Fibroblast of pulmonary artery (primary cell): ENCODE measurements at regions not wholly inside any gene's neighbourhood (a gene's known extent, or its start where the extent isn't known, plus 50 kb on each side); places are given as distances from the start of the nearest gene placed in this dataset.

Experiments
- DNase-seq: peaks from one replicate; pipeline ENCODE4 v3.0.0-alpha.2; 2010; ENCODE audit warnings: low read depth
- H3K4me3 ChIP-seq: replicated peaks from 2 replicates; pipeline ENCODE4 v1.5.1; 2011; ENCODE audit warnings: low read depth, mild to moderate bottlenecking, control low read depth, low read length, moderate library complexity
- TF ChIP-seq, protein P1 (sequence below): IDR thresholded peaks from 2 replicates; pipeline ENCODE4 v1.5.1; 2011; ENCODE audit warnings: mild to moderate bottlenecking, control low read depth, low read length, inconsistent platforms; ENCODE audit errors: missing control alignments

DNA sequence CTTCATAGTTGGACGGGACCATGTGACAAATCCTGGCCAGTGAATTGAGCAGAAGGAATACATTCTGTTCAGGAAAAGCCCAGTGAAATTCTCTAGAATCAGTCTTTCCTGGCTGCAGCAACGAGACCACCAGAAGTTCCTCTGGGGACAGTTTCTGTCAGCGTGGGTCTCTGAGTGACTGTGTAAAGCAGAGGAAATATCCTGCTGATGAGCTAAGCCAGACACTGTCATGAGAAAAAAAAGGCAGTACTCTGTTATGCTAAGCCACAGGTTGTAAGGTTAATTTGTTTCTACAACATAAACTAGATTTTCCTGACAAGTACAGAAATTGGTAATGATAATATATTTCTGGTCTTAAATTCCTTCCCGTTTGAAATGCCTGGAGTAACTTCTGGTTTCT, 664.4 kb downstream of the LMO4 start:
- DNase-seq: no peak
- TF ChIP-seq, protein P1, sequence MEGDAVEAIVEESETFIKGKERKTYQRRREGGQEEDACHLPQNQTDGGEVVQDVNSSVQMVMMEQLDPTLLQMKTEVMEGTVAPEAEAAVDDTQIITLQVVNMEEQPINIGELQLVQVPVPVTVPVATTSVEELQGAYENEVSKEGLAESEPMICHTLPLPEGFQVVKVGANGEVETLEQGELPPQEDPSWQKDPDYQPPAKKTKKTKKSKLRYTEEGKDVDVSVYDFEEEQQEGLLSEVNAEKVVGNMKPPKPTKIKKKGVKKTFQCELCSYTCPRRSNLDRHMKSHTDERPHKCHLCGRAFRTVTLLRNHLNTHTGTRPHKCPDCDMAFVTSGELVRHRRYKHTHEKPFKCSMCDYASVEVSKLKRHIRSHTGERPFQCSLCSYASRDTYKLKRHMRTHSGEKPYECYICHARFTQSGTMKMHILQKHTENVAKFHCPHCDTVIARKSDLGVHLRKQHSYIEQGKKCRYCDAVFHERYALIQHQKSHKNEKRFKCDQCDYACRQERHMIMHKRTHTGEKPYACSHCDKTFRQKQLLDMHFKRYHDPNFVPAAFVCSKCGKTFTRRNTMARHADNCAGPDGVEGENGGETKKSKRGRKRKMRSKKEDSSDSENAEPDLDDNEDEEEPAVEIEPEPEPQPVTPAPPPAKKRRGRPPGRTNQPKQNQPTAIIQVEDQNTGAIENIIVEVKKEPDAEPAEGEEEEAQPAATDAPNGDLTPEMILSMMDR: no peak
- H3K4me3 ChIP-seq: no peak overlapping the region

DNA sequence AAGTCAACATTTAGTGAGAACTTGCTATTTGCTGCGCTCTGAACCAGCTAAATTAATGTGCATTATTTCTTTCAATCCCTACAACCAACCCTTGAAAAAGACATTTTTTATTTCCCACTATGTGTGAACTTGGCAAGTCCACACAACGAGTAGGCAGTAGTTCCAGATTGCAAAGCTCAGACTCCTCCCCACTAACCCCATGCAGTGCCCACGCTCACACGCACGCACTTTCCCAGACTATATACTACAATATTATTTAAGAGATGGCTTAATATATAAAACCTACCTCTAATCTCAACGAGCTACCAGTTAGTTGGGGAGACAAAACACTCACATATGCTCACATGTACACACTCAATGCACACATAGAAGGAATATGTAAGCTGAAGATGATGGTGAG, 671.2 kb downstream of the LMO4 start:
- H3K4me3 ChIP-seq: no peak overlapping the region
- TF ChIP-seq, protein P1: no peak
- no peak for DNase-seq

DNA sequence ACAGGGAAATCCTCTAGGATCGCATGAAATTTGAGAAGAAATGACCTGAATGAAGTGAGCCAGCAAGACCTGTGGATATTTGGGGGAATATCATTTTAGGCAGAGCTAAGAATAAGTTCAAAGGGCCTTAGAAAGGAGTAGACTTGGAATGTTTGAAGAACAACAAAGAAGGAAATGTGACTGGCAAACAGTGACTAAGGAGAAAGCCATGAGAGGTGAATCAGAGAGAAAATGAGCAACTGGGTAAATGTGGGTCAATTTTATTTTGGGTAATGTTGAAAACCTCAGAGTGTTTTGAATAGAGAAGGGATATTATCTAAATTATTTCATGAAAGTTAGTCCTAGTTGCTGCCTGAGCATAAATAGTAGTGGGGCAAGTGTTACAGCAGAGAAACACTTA, 672.8 kb downstream of the LMO4 start:
- peak; percentile 36 for DNase-seq
- TF ChIP-seq, protein P1: no peak

DNA sequence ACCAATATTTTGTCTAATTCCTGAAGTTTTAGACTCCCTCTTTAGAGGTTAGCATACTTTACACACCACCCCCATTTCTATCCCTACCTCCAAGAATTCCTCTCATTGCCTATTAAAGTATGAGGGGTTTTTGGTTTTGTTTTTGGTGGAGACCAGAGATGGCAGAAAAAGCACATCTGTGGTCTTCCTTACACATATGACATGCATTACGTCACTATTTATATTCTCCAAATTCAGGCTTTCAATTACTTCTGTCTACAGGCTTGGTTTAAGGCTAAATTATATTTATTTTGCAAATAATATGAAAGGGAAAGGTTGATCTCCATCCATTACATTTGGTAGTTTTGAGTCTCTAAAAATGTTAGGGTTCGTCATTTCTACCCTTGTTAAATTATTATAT, 674.6 kb downstream of the LMO4 start:
- TF ChIP-seq, protein P1: no peak
- DNase-seq: no peak
- no peak overlapping the region for H3K4me3 ChIP-seq

More for the DNA sequence above, 672.8 kb downstream of the LMO4 start:
- no peak overlapping the region for H3K4me3 ChIP-seq

DNA sequence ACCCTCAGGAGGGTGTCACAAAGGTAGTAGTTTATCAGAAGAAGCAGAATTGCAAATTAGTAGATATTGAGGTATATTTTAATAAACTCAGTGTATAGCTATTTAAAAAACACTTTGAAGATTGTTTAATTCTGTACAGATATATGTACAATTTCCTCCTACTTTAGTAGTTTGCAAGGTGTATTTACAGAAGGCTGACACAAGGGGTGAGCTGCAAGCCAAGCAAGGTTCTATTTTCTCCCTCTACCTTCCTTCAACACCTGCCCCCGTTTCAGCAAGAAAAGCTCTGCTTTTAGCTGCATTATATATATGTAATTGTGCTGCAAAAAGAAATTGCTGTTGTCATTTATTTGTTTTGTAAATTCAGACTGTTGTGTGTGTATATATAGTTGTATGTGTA, 674.2 kb upstream of the PKN2 start:
- no peak for DNase-seq
- TF ChIP-seq, protein P1: no peak
- no peak overlapping the region for H3K4me3 ChIP-seq

DNA sequence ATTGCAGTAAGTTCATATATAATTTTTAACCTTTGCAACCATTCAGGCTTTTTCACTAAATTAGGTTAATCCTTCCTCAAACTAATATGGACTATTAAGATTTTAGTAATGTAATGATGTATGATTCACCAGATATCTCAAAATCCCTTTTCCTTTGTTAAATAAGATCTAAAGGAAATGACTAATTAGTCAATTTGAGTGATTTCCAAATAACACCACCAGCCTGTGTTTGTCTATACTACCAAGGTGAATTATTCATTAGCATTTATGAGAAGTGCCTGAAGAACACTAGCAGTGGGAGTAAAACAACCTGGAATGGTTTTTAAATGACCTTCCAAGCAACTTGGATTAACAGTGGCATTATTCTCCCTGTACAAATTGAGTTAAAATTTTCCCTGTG, 670.6 kb upstream of the PKN2 start:
- TF ChIP-seq, protein P1: no peak
- DNase-seq: peak; percentile 4
- no peak overlapping the region for H3K4me3 ChIP-seq

DNA sequence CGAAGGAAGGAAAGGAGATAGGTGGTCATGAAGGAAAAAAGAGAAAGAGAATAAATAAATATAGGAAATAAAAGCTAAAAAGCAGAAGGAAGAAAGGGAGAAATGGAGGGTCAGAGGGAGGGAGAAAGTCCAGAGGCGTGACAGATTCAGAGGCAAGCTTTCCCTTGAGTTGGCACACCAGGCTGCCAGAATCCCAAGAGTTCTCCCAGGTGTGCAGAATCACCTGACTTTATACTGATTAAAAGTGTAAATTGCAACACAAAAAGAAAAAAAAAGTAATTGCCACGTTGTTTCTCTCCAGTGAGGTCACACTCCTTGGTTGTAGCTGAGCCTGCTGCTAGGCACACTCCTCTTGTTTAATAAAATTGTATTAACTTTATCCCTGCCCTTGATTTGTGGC, 669.9 kb upstream of the PKN2 start:
- H3K4me3 ChIP-seq: no peak overlapping the region
- TF ChIP-seq, protein P1: no peak
- no peak for DNase-seq
